Upper lobe of left lung (tissue), 4 donors: ENCODE measurements at regions not wholly inside any gene's neighbourhood (a gene's known extent, or its start where the extent isn't known, plus 50 kb on each side); places are given as distances from the start of the nearest gene placed in this dataset.

Experiments
- EP300 ChIP-seq, 4 donors: sonication (generic); formaldehyde crosslinking; IDR thresholded peaks; one replicate each; pipeline ENCODE4 v1.5.1; 2017; ENCODE audit warnings: antibody characterized with exemption in 4 of 4, control low read depth in 2 of 4
- POLR2A ChIP-seq, 4 donors: fragments of 450-650 bp; IDR thresholded peaks; one replicate each; pipeline ENCODE4 v1.5.1; 2016 to 2017; ENCODE audit warnings: antibody characterized with exemption in 4 of 4, mild to moderate bottlenecking in 2 of 4
- POLR2AphosphoS5 ChIP-seq, 2 donors: sonication (generic); formaldehyde crosslinking; IDR thresholded peaks; one replicate each; pipeline ENCODE4 v1.5.1; 2017; ENCODE audit warnings: antibody characterized with exemption in 2 of 2
- TF ChIP-seq, protein P1 (sequence below), 6 experiments: fragments of 450-650 bp in 4 of 6; fragments of 200-600 bp in 2 of 6; sonication (generic) in 2 of 6; IDR thresholded peaks; one replicate each; pipeline ENCODE4 v1.5.1; 2016 to 2019; ENCODE audit warnings: antibody characterized with exemption in 6 of 6

DNA sequence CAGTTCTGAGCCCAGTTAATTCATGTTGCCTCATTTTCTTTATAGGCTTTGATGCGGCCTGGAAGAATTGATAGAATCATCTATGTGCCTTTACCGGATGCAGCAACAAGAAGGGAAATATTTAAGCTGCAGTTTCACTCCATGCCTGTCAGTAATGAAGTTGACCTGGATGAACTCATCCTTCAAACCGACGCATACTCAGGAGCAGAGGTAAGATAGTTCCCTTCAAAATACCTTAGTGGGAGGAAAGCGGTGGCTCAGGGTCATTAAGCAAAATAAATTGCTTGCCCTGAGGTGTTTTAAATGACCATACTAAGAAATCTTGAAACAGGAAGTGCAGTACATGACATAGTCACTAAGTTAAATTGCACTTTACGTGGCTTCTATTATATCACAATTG, 140.6 kb upstream of the SPRY1 start:
- TF ChIP-seq EP300 (IDR thresholded peaks at IDR 0.05): no peak
- TF ChIP-seq, protein P1, sequence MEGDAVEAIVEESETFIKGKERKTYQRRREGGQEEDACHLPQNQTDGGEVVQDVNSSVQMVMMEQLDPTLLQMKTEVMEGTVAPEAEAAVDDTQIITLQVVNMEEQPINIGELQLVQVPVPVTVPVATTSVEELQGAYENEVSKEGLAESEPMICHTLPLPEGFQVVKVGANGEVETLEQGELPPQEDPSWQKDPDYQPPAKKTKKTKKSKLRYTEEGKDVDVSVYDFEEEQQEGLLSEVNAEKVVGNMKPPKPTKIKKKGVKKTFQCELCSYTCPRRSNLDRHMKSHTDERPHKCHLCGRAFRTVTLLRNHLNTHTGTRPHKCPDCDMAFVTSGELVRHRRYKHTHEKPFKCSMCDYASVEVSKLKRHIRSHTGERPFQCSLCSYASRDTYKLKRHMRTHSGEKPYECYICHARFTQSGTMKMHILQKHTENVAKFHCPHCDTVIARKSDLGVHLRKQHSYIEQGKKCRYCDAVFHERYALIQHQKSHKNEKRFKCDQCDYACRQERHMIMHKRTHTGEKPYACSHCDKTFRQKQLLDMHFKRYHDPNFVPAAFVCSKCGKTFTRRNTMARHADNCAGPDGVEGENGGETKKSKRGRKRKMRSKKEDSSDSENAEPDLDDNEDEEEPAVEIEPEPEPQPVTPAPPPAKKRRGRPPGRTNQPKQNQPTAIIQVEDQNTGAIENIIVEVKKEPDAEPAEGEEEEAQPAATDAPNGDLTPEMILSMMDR (IDR thresholded peaks at IDR 0.05): no peak
- TF ChIP-seq POLR2A (IDR thresholded peaks at IDR 0.05): no peak
- TF ChIP-seq POLR2AphosphoS5 (IDR thresholded peaks at IDR 0.05): no peak
